H1 (cell line): ENCODE measurements at regions not wholly inside any gene's neighbourhood (a gene's known extent, or its start where the extent isn't known, plus 50 kb on each side); places are given as distances from the start of the nearest gene placed in this dataset.

Experiments
- CTCF ChIA-PET: fragments of 300-600 bp; sonication (Branson Sonifier 250); formaldehyde crosslinking; loops from one replicate; lab custom pipeline; 2021; ENCODE audit not compliant: partially characterized antibody; lab: Charles Lee
- POLR2A ChIA-PET: fragments of 300-600 bp; sonication (Branson Sonifier 250); formaldehyde crosslinking; loops from one replicate; lab custom pipeline; 2021; ENCODE audit warnings: inconsistent platforms; ENCODE audit not compliant: partially characterized antibody; lab: Charles Lee
- DNase-seq, 2 experiments: peaks; one replicate each; pipeline versions ENCODE4 v3.0.0 to v3.0.0-alpha.2; 2010 to 2022; ENCODE audit warnings: low spot score in 2 of 2, low read depth in 1 of 2, mixed read lengths in 1 of 2
- FAIRE-seq: peaks from 2 replicates; lab custom pipeline; 2011; peaks lifted over from hg19 to GRCh38; lab: Jason Lieb, UNC
- H2AFZ ChIP-seq: 2 replicates; pipeline ENCODE4 v1.8.1; 2012; ENCODE audit warnings: low read length, inconsistent platforms
- H2AK5ac ChIP-seq: 2 replicates; pipeline ENCODE4 v1.6.1; 2013; ENCODE audit warnings: low read depth, low read length
- H2BK120ac ChIP-seq: replicated peaks from 2 replicates; pipeline ENCODE3; 2013; ENCODE audit warnings: low read depth, low read length, inconsistent platforms
- H2BK12ac ChIP-seq: 2 replicates; pipeline ENCODE4 v1.6.1; 2013; ENCODE audit warnings: low read depth, low read length
- H2BK15ac ChIP-seq: 2 replicates; pipeline ENCODE4 v1.6.1; 2013; ENCODE audit warnings: low read length
- H2BK20ac ChIP-seq: 2 replicates; pipeline ENCODE4 v1.6.1; 2013; ENCODE audit warnings: low read length
- H2BK5ac ChIP-seq: 2 replicates; pipeline ENCODE4 v1.6.1; 2013; ENCODE audit warnings: low read depth, low read length
- H3K14ac ChIP-seq: 2 replicates; pipeline ENCODE4 v1.6.1; 2013; ENCODE audit warnings: inconsistent platforms; ENCODE audit not compliant: insufficient read length
- H3K18ac ChIP-seq: 2 replicates; pipeline ENCODE4 v1.6.1; 2013; ENCODE audit warnings: low read length; ENCODE audit errors: extremely low read depth
- H3K23ac ChIP-seq: 2 replicates; pipeline ENCODE4 v1.6.1; 2013; ENCODE audit warnings: inconsistent platforms; ENCODE audit not compliant: insufficient read length
- H3K23me2 ChIP-seq: 2 replicates; pipeline ENCODE4 v1.6.1; 2013; ENCODE audit warnings: low read depth, low read length
- H3K27ac ChIP-seq: 2 replicates; pipeline ENCODE4 v1.6.1; 2011; ENCODE audit warnings: low read depth, low read length, inconsistent platforms
- H3K27me3 ChIP-seq, 4 experiments: replicated peaks in 1 of 4; 1 replicate in 1 of 4; 2 replicates in 3 of 4; pipeline versions ENCODE4 v1.6.1 to v1.8.1; 2011 to 2013; ENCODE audit warnings: low read length in 3 of 4, mild to moderate bottlenecking in 3 of 4, inconsistent platforms in 2 of 4, mixed read lengths in 2 of 4, moderate library complexity in 1 of 4; ENCODE audit not compliant: control insufficient read depth in 3 of 4, insufficient read depth in 3 of 4; ENCODE audit errors: extremely low read depth in 1 of 4
- H3K36me3 ChIP-seq, 4 experiments: 2 replicates each; pipeline versions ENCODE4 v1.6.1 to v1.8.1; 2011 to 2013; ENCODE audit warnings: mild to moderate bottlenecking in 4 of 4, low read length in 3 of 4, moderate library complexity in 2 of 4, control low read depth in 1 of 4, inconsistent platforms in 1 of 4; ENCODE audit not compliant: insufficient read depth in 4 of 4, control insufficient read depth in 2 of 4
- H3K4ac ChIP-seq: replicated peaks from 2 replicates; pipeline ENCODE3; 2013; ENCODE audit warnings: low read length, low read depth, mixed read lengths, inconsistent platforms; ENCODE audit not compliant: insufficient read length
- H3K4me1 ChIP-seq, 4 experiments: replicated peaks in 1 of 4; 1 replicate in 1 of 4; 2 replicates in 3 of 4; pipeline versions ENCODE4 v1.6.1 to v1.8.1; 2011 to 2013; ENCODE audit warnings: low read length in 3 of 4, inconsistent platforms in 2 of 4, mixed read lengths in 1 of 4; ENCODE audit not compliant: insufficient read depth in 4 of 4, control insufficient read depth in 3 of 4
- H3K4me2 ChIP-seq, 2 experiments: 2 replicates each; pipeline versions ENCODE4 v1.6.1 to v1.8.1; 2011 to 2013; ENCODE audit warnings: low read depth in 2 of 2, low read length in 2 of 2, control low read depth in 1 of 2, inconsistent platforms in 1 of 2, mild to moderate bottlenecking in 1 of 2; ENCODE audit not compliant: insufficient read depth in 1 of 2
- H3K4me3 ChIP-seq, 4 experiments: fragments of 200-600, 300-600 bp in 1 of 4; sonication (generic), shearing (Covaris generic), sonication (Bioruptor Twin) in 1 of 4; 2 replicates each; pipeline versions ENCODE4 v1.5.1 to v1.8.1; 2011 to 2016; ENCODE audit warnings: low read length in 4 of 4, low read depth in 3 of 4, control low read depth in 2 of 4, inconsistent platforms in 2 of 4, mild to moderate bottlenecking in 2 of 4, mixed read lengths in 1 of 4, moderate library complexity in 1 of 4; ENCODE audit not compliant: insufficient read depth in 2 of 4; ENCODE audit errors: extremely low read depth in 1 of 4
- H3K56ac ChIP-seq: replicated peaks from 2 replicates; pipeline ENCODE3; 2013; ENCODE audit warnings: low read depth, mild to moderate bottlenecking, mixed read lengths, low read length, inconsistent platforms; ENCODE audit not compliant: insufficient read length
- H3K79me1 ChIP-seq: 2 replicates; pipeline ENCODE4 v1.6.1; 2013; ENCODE audit warnings: low read depth, low read length, control low read depth
- H3K79me2 ChIP-seq, 2 experiments: 2 replicates each; pipeline versions ENCODE4 v1.6.1 to v1.8.1; 2012 to 2013; ENCODE audit warnings: low read length in 2 of 2, mild to moderate bottlenecking in 2 of 2, inconsistent platforms in 1 of 2; ENCODE audit not compliant: insufficient read depth in 2 of 2, control insufficient read depth in 1 of 2
- H3K9ac ChIP-seq, 4 experiments: replicated peaks in 1 of 4; 1 replicate in 1 of 4; 2 replicates in 3 of 4; pipeline versions ENCODE4 v1.6.1 to v1.8.1; 2011 to 2013; ENCODE audit warnings: low read depth in 3 of 4, low read length in 3 of 4, control low read depth in 2 of 4, mild to moderate bottlenecking in 2 of 4, moderate library complexity in 2 of 4, inconsistent platforms in 1 of 4; ENCODE audit errors: extremely low read depth in 1 of 4
- H3K9me3 ChIP-seq, 2 experiments: 2 replicates each; pipeline versions ENCODE4 v1.6.1 to v1.8.1; 2012 to 2013; ENCODE audit warnings: mild to moderate bottlenecking in 2 of 2, moderate library complexity in 2 of 2, control low read depth in 1 of 2, inconsistent platforms in 1 of 2, low read depth in 1 of 2, low read length in 1 of 2, mixed read lengths in 1 of 2; ENCODE audit not compliant: insufficient read depth in 2 of 2
- H4K20me1 ChIP-seq, 2 experiments: replicated peaks in 1 of 2; 2 replicates each; pipeline versions ENCODE3 to v1.8.1; 2011 to 2013; ENCODE audit warnings: inconsistent platforms in 2 of 2, low read length in 2 of 2, mild to moderate bottlenecking in 1 of 2; ENCODE audit not compliant: insufficient read depth in 2 of 2, control insufficient read depth in 1 of 2
- H4K5ac ChIP-seq: 2 replicates; pipeline ENCODE4 v1.6.1; 2013; ENCODE audit warnings: low read length, low read depth, mixed read lengths, inconsistent platforms; ENCODE audit not compliant: insufficient read length
- H4K8ac ChIP-seq: 2 replicates; pipeline ENCODE4 v1.8.0; 2013; ENCODE audit warnings: mild to moderate bottlenecking, moderate library complexity, low read length, inconsistent platforms; ENCODE audit not compliant: insufficient read depth; ENCODE audit errors: extremely low read depth
- H4K91ac ChIP-seq: replicated peaks from 2 replicates; pipeline ENCODE3; 2013; ENCODE audit warnings: low read length, mixed read lengths, inconsistent platforms; ENCODE audit not compliant: insufficient read length
- CBX5 ChIP-seq: fragments of 300-800, 300-1000 bp; sonication (generic); IDR thresholded peaks from 2 replicates; pipeline ENCODE4 v1.7.1; 2016; ENCODE audit warnings: antibody characterized with exemption, low read length, low read depth
- NRF1 ChIP-seq: IDR thresholded peaks from 2 replicates; pipeline ENCODE4 v1.6.1; 2011; ENCODE audit warnings: mild to moderate bottlenecking, low read depth, low read length, improper control_type of control experiment
- SIX5 ChIP-seq: IDR thresholded peaks from 2 replicates; pipeline ENCODE4 v1.6.1; 2011; ENCODE audit warnings: mild to moderate bottlenecking, low read depth, low read length
- SP1 ChIP-seq: IDR thresholded peaks from 2 replicates; pipeline ENCODE4 v1.6.1; 2011; ENCODE audit warnings: low read depth, low read length
- SP4 ChIP-seq: IDR thresholded peaks from 2 replicates; pipeline ENCODE4 v1.6.1; 2012; ENCODE audit warnings: low read length, inconsistent platforms

DNA sequence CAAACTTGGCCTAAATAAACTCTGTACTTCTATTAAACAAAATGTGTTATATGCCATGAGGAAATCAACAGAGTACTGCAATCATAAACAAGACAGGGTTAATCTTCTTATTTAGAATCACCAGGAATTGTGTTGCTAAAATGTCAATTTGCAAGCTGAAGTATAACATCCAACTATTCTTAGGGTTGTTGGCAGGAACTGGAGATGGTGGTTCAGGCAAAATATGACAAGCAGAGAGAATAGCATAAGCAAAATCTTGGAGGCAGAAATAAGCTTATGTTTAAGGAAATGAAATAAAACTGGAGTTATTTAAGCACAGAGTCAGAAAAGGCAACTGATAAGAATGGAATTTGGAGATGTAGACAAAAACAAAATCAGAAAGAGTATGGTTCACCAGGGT lies 463.8 kb upstream of the SLC8A1 start:
- no peak overlapping the region for H2AFZ ChIP-seq
- TF ChIP-seq SP1 (no peak), SP4 (no peak), NRF1 (no peak), SIX5 (no peak), CBX5 (no peak)
- no peaks in the 10 kb centered on the region for H3K27me3 ChIP-seq
- H3K23me2 ChIP-seq = no peaks in the 10 kb centered on the region
- no peak overlapping the region for H3K4me3 ChIP-seq
- no peak overlapping the region for H3K23ac ChIP-seq
- no peak overlapping the region for H4K8ac ChIP-seq
- no peak overlapping the region for H4K5ac ChIP-seq
- H2BK120ac ChIP-seq = no peak overlapping the region
- H3K14ac ChIP-seq = no peak overlapping the region
- no peaks in the 10 kb centered on the region for H3K79me2 ChIP-seq
- no peak overlapping the region for H3K56ac ChIP-seq
- H2BK15ac ChIP-seq = no peak overlapping the region
- H3K9me3 ChIP-seq = no peaks in the 10 kb centered on the region
- DNase-seq (no peak), FAIRE-seq (no peak)
- no peak overlapping the region for H3K27ac ChIP-seq
- H3K4ac ChIP-seq = no peak overlapping the region
- no peak overlapping the region for H3K18ac ChIP-seq
- H2BK5ac ChIP-seq = no peak overlapping the region
- no peak overlapping the region for H3K4me2 ChIP-seq
- H3K36me3 ChIP-seq = no peaks in the 10 kb centered on the region
- no peak overlapping the region for H2BK12ac ChIP-seq
- H2AK5ac ChIP-seq = no peak overlapping the region
- CTCF ChIA-PET = no interaction called here
- POLR2A ChIA-PET = no interaction called here
- no peak overlapping the region for H3K9ac ChIP-seq
- H3K79me1 ChIP-seq = no peaks in the 10 kb centered on the region
- no peak overlapping the region for H2BK20ac ChIP-seq
- no peaks in the 10 kb centered on the region for H3K4me1 ChIP-seq
- H4K20me1 ChIP-seq = no peaks in the 10 kb centered on the region
- no peak overlapping the region for H4K91ac ChIP-seq
